GM19035 (cell line): ENCODE measurements at regions not wholly inside any gene's neighbourhood (a gene's known extent, or its start where the extent isn't known, plus 50 kb on each side); places are given as distances from the start of the nearest gene placed in this dataset.
"Not testable (repeated sequence)": the region's sequence is repeated elsewhere in the genome, so short reads cannot be mapped to it uniquely, and the experiment has no call there.

Source experiments
- ATAC-seq: cut with Tn5 transposase; IDR thresholded peaks from one replicate; pipeline ENCODE4 v1.9.1; 2021; ENCODE audit not compliant: unreplicated experiment

DNA sequence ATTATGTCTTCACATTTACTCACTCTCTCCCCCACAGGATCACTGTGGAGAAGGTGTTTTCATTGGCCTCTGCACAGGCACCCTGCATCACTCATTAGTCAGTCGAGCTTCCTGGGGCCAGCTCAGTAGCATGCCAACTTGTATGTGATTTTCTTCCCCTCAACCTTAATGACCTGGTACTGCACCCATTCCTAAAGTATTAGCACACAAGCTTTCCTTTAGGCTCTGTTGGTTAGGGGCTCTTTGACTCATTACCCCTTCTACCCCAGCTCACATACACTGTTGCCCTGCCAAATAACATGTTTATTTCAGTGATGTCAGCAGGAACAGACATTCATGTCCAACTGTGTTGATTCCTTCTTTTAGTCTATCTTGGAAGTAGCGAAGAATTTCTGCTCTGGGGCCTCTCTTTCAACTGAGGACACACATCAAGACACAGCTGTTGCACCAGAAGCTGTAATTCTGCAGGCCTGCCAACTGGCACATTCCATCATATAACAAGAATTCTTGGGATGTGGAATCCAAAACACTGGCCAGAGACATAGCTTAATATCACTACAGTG lies 603.5 kb upstream of the ADAMTS5 start:
- ATAC-seq, result no peak

DNA sequence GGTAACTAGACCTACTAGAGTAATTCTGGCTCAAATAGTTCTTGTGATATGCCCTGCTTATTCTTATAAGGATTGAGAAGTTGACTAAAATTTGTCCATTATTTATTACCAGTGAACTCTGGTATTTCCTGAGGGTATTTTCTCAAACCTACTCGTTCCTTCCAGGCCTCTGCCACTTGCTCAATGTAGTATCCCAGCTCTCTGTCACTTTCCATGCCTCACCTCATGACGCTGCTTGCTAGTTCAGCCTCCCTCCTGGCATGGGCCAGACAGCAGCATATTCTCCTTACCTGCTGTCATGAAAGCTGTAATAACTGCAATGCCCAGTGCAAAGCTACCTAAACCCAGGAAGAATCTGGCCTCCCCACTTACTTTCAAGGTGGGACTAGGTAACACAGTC lies 602.9 kb upstream of the ADAMTS5 start:
- no peak for ATAC-seq

DNA sequence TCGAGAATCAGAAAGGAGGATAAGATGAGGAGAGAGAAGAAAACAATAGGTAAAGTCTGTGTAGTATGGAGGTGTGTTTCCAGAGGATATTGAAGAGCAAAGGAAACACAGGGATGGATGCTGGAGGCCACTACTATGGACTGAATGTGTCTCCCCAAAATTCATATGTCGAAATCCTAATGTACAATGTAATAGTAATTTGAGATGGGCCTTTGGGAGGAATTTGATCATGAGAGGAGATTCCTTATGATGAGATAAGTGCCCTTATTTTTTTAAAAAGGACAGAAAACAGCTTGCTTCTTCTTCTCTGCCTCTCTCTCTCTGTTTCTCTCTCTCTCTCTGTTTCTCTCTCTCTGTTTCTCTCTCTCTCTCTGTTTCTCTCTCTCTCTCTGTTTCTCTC lies 602.2 kb upstream of the ADAMTS5 start:
- ATAC-seq, result no peak

DNA sequence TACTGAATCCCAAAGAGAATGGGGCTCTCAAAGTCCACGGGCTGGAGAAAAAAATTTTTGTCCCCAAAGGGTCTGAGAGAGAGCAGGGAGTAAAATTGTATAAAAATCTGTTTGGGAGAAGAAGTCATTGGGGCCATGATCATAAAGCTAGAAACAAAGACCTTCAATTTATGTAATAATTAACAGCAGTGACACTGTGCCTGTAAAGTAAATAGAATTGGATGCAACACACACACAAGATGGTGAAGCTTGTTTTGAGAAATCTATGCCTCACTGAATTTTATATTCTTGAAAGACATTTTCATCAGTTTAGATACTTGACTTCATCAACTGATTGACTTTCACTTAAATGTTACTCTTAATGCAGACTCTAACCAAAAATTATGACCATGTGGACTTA lies 600.5 kb upstream of the ADAMTS5 start:
- ATAC-seq, result no peak

DNA sequence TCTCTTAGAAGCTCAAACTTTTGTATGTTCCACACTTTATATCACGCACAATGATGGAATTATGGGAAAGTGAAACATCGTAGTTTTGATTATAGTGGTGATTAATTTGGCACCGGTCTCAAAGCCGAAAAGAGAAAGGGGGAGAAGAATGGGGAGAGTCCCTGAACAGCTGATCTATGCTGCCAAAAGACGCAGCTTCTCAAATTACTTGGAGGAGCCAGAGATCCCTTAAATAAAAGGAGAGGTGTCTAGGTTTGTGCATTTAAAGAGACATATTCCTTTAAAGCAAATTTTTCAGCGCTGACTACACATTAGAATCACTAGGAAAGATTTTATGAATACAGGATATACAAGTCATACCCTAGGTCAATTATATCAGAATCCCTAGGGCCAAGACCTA lies 599.6 kb upstream of the ADAMTS5 start:
- ATAC-seq, result no peak

DNA sequence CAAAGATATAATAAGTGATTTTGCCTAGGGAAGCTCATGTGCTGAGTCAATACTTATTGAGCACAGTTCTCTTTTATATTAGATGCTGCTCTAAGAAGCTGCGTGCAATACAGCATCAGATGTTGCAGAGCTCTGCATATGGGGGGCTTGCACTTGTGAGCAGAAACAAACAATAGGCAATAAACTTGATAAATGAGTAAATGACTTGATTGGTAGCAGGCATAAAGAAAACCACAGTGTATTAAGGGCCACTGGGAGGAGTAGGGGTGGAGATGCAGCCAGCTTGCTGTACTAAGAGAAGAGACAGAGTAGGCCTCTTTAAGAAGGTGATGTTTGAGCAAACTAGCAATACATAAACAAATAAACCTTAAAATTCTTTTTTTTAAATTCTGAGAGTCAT lies 598.5 kb upstream of the ADAMTS5 start:
- no peak for ATAC-seq

DNA sequence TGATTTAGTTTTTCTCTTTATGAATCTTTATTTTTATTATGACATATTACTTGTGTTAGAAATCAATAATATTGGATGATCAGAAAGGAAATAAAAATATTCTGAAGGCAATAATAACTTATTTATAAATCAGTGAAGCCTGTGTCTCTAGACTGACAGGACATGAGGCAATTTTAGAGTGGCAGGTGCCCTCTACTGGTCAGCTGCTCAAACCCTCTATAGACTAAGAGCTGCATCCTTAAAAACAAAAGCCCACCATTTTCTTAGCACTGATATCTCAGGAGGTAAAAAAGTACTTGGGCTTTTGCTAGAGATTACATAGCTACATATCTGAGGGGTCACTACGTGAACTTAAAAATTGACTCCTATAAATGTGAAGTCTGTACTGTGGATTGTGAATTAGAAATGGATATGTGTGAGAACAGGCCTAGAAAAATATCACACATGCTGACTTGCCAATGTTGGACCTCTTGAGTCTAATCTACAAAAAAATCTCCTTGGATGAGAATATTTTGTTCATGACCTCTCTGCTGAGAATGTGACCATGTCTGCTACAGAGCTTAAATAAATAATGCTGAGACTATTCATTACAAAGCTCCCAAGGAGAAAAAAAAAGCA lies 597.9 kb upstream of the ADAMTS5 start:
- ATAC-seq, result no peak

DNA sequence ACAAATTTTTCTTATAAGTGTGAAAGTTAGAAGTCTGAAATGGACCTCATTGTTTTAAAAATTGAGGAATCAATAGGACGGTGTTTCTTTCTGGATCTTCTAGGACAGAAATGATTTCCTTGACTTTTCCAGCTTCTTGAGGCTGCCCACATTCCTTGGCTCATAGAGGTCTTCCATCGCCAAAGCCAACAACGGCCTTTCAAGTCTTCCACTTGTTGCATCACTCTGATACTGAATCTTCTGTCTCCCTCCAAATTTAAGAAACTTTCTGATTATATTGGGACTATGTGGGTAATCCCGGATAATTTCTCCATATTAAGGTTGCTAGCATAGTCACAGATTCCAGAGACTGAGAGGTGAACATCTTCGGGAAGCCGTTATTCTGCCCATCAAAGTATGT lies 595.4 kb upstream of the ADAMTS5 start:
- no peak for ATAC-seq

DNA sequence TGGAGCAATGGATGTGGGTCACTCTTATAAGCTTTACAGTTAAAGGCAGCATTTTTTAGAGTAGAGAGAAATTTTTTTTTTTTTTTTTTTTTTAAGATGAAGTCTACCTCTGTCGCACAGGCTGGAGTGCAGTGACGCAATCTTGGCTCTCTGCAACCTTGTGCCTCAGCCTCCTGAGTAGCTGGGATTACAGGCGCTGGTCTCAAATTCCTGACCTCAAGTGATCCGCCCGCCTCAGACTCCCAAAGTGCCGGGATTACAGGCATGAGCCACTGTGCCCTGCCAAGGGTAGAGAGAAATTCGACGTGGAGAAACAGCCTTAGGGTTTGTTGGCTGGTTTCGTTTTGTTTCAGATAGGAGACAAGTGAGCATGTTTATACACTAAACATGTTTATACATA lies 594.2 kb upstream of the ADAMTS5 start:
- no peak for ATAC-seq

DNA sequence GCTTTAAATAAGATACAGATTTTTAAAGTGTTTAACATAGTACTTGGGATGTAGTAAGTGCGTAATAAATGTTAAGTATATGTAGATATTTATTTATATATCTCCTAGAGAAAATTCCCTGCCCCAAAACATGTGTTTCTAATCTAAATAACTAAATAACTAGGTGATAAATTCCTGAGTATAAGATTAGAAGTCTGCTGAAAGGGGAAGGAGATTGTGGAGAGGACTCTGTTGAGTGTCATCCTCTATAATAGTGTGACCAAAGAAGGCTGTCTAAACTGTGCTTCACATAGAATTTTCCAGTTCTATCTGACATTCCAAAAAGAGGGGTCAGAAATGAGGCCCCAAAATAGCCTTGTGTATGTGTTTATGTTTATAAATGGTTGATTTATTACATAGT lies 590.5 kb upstream of the ADAMTS5 start:
- ATAC-seq, result no peak

DNA sequence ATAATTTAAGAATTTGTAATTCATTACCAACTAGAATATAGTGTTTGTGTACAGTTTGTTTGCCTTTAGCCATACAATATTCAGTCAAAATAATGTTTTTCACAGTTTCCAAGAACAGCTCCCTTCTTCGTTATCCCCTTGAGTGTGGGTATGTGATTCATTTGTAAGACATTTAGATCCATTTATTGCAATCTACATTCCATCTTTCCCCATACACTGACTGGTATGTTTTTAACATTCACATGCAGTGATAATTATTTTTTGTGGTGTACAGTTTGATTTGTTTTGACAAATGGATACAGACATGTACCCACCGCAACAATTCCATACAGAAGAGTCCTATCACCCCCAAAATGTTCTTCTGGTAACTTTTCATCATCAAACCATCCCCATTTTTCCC lies 589.1 kb upstream of the ADAMTS5 start:
- no peak for ATAC-seq

DNA sequence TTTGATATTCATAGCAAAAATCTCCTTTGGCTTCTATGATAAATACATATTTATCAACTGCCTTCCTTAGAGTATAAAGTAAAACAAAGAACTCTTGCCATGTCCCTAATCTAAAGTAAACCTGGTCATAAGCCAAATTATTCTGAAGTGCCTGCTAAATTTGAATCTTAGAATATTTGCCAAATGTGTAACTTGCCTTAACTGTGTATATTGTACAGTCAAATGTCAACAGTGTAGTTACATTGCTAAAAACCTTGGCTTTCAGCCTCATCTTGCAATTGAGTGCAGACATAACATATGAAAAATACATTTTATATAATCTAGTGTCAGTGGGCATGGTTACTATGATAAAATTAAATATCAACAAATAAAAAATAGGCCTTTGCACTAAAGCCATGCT lies 583.4 kb upstream of the ADAMTS5 start:
- ATAC-seq, result no peak

DNA sequence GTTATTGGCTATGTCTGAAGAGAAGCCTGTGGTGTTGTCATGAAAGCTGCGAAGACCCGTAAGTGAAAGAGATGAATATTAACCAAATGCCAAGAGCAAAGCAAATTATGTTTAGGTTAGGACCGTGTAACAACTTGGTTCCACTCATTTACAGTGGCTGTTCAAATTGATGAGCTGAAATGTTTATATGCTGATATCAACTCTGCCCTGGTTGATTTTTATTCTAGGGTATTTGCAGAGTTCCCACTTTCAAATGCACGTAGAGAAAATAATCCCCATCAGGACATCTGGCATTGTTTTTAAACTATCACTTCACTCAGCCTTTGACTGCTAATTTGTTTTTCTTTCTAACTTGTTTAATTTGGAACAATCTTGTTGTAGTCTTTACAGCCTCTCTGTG lies 581.6 kb upstream of the ADAMTS5 start:
- ATAC-seq, result no peak

DNA sequence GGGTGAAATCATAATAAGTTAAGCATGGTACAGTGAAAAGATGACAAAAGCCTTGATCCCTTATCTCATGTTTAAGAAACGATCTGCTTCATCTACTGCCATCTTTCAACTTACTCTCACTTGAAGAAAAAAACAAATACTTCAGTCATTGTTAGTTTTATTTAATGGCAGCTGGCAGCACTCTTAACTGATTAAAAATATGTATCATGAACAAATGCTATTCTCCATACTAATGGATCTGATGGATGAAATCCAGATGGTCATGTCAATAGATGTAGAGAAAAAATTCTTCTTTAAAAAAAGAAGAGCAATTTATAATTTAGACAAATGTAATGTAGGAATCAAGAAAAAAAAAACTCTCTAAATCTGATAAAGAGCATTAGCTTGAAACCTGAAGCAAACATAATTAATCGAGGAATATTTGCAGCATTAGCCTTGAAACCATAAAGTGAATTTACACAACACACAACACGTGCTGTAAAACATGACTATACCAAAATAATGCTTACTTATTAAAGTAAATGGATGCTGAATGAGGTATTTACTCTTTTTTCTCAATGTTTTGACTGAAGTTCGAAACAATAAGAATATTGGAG lies 579.0 kb upstream of the ADAMTS5 start:
- ATAC-seq, result no peak

DNA sequence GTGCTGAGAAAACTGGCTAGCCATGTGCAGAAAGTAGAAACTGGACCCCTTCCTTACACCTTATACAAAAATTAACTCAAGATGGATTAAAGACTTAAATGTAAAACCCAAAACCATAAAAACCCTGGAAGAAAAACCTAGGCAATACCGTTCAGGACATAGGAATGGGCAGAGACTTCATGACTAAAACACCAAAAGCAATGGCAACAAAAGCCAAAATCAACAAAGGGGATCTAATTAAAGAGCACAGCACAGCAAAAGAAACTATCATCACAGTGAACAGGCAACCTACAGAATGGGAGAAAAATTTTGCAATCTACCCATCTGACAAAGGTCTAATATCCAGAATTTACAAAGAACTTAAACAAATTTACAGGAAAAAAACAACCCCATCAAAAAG lies 575.2 kb upstream of the ADAMTS5 start:
- not testable (repeated sequence) for ATAC-seq

DNA sequence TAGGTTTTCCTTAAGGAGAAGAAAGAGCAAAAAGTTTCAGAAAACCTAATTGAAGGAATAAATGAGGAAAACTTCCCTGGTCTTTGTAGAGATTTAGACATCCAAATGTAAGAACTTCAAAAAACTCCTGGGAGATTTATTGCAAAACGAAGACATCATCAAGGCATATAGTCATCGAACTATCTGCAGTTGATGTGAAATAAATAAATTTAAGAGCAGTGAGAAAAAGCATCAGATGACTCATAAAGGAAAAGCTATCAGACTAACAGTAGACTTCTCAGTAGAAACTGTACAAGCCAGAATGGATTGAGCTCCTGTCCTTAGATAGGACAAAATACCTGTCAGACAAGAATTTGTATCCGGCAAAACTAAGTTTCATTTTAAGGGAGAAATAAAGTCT lies 569.4 kb upstream of the ADAMTS5 start:
- no peak for ATAC-seq

DNA sequence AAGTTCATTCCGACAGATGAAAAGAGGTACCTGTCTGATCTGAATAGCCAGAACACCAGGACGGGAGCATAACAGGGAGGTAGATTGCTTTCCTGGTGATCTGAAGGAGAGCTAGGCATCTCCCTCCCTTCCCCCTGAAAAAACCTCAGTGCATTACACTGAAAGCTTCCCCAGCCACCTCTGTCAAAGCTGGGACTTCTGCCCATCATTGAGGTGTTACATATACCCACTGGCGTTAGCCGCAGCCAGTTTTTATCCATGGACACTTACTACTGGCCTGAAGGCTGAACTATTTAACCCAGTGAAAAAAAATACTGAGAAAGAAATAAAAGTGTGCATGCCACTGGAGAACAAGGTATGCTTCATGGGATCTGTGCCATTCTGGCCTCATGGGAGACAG lies 568.3 kb upstream of the ADAMTS5 start:
- no peak for ATAC-seq

DNA sequence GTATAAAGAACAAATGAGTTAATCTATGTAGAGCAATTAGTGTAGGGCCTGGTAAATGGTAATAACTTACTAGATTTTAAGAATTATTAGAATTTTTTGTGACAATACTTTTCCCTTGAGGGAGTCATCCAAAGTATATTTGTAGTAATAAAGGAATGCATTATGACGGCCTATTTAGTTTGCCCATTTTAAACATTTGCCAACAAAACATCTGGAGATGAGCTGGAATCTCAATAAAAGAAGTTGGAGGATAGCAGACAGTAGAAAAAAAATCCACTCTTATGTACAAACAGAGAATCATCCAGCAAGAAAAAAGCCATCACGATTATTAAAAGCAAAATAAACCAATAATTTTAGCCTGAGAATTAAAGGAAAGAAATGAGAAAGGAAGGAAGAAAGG lies 567.3 kb upstream of the ADAMTS5 start:
- no peak for ATAC-seq

DNA sequence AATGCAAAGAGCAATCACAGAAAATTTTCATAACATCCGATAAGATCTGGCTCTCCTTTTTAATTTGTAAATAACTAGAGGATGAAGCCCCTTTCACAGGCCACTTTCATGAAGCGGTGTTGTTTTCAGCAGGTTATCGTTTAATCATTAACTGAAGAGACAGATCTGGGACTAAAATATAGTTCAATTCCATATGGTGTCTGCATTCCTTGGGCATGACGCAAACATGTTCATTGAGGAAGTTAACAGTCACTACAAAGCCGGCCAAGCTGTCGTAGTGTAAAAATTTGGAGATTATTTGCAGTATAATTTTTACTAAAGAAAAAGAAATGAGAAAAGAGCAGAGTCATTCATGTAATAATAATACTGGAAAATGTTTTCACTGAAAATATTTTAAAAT lies 565.2 kb upstream of the ADAMTS5 start:
- no peak for ATAC-seq

DNA sequence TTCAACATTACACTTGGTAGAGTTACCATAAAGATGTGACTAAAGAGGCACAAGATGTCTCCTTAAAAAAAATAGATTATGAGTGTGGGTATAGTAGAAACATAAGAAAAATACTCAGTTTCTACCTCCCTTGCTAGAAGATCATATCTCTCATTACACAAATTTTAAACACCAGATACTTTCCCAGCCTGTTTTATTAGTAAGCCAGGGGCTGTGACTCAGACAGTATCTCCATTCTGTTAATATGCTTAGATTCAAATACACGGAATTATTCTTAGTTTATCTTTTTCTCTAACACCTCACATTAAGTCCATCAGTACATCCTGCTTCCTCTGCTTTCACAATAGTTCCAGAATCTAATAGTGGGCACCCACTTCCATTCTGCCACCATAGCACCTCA lies 561.8 kb upstream of the ADAMTS5 start:
- no peak for ATAC-seq

DNA sequence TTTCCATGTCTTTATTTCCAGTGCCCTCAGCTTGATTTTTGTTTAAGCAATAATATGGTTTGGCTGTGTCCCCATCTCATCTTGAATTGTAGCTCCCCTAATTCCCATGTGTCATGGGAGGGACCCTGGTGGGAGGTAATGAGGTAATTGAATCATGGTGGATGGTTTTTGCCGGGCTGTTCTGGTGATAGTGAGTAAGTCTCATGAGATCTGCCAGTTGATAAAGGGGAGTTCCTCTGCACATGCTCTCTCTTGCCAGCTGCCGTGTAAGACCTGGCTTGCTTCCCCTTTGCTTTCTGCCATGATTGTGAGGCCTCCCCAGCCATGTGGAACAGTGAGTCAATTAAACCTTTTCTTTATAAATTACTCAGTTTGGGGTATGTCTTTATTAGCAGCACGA lies 559.6 kb upstream of the ADAMTS5 start:
- ATAC-seq, result no peak

DNA sequence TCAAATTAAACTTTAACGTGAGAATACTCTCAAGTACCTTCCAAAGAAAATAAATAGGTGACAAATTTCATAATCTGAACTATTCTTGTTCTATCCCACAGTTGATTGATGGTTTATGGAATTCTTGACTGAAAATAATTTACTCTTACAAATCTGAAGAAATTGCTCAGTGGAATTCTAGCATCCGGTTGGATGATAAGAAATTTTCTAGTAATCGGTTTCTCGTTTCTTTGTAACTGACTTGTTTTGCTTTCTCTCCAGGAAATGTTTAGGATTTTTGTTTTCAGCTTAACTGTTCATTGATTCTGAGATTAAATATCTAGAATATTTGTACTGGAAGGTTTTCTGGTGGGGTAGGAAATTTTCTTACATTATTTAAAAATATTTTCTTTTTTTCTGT lies 558.9 kb upstream of the ADAMTS5 start:
- ATAC-seq, result no peak

DNA sequence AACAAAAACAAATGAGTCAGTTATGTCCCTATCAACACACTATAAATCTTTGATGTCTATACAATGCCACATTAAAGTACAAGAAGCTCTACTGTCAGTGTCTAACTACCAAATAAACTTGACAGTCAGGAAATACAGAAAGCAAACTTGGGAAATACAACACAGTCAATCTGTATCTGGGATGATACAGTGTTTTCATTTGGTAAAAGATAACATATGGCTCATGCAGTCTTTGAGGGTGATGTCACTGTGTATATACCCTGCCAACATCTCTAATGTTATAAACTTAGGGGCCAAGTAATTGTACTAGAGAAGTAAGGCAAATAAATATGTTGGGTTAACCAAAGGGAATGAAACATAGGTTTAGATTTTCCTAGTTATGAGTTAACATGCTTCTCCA lies 552.5 kb upstream of the ADAMTS5 start:
- no peak for ATAC-seq
